VCaP (cell line): ENCODE measurements at regions not wholly inside any gene's neighbourhood (a gene's known extent, or its start where the extent isn't known, plus 50 kb on each side); places are given as distances from the start of the nearest gene placed in this dataset.
"Not testable (repeated sequence)": the region's sequence is repeated elsewhere in the genome, so short reads cannot be mapped to it uniquely, and the experiment has no call there.

Source experiments
- H3K27ac ChIP-seq: fragments of 450-650 bp; 2 replicates; pipeline ENCODE4 v1.5.1; 2017
- CTCF ChIP-seq: fragments of 450-650 bp; conservative IDR thresholded peaks from 2 replicates; pipeline ENCODE4 v1.5.1; 2017; ENCODE audit warnings: mild to moderate bottlenecking, moderate library complexity

GRCh38 chr16:13629704-13630103 is 290.2 kb upstream of the ERCC4 start:
- no peak overlapping the region for H3K27ac ChIP-seq
- TF ChIP-seq CTCF = no peak

- H3K27ac ChIP-seq = no peak overlapping the region
- TF ChIP-seq CTCF = no peak
These were observed 289.6 kb upstream of the ERCC4 start for GRCh38 chr16:13630374-13630773.

- TF ChIP-seq CTCF = no peak
- H3K27ac ChIP-seq = no peak overlapping the region
These were observed 288.7 kb upstream of the ERCC4 start for GRCh38 chr16:13631213-13631767.

GRCh38 chr16:13631916-13632315 is 288.0 kb upstream of the ERCC4 start:
- no peak overlapping the region for H3K27ac ChIP-seq
- TF ChIP-seq CTCF = no peak

- H3K27ac ChIP-seq = not testable (repeated sequence)
These were observed 287.4 kb upstream of the ERCC4 start for GRCh38 chr16:13632504-13632903.

GRCh38 chr16:13633391-13633861 is 286.5 kb upstream of the ERCC4 start:
- TF ChIP-seq CTCF = no peak
- H3K27ac ChIP-seq = no peak overlapping the region

- H3K27ac ChIP-seq = no peak overlapping the region
- no peak for TF ChIP-seq CTCF
These were observed 285.7 kb upstream of the ERCC4 start for GRCh38 chr16:13634253-13634652.

- no peak for TF ChIP-seq CTCF
- H3K27ac ChIP-seq = no peak overlapping the region
These were observed 285.0 kb upstream of the ERCC4 start for GRCh38 chr16:13634959-13635358.
